Activated CD4-positive, CD25-positive, alpha-beta regulatory T cell treated with anti-CD3 and anti-CD28 coated beads, Interleukin-2, amount 50 U/mL, for 72 hours (primary cell): ENCODE measurements at regions not wholly inside any gene's neighbourhood (a gene's known extent, or its start where the extent isn't known, plus 50 kb on each side); places are given as distances from the start of the nearest gene placed in this dataset.

Source experiments
- DNase-seq: peaks from one replicate; pipeline ENCODE4 v3.0.0; 2021

GRCh38 chr9:78609450-78609849, 312.5 kb downstream of the PSAT1 start:
- no peak for DNase-seq

GRCh38 chr9:78612091-78612490, 315.2 kb downstream of the PSAT1 start:
- no peak for DNase-seq

- DNase-seq = no peak
These were observed 316.1 kb downstream of the PSAT1 start for GRCh38 chr9:78613006-78613405.

GRCh38 chr9:78614892-78615291, 318.0 kb downstream of the PSAT1 start:
- no peak for DNase-seq

- no peak for DNase-seq
These were observed 318.4 kb downstream of the PSAT1 start for GRCh38 chr9:78615372-78615771.

- DNase-seq = no peak
These were observed 321.8 kb downstream of the PSAT1 start for GRCh38 chr9:78618735-78619134.

- DNase-seq = no peak
These were observed 323.4 kb downstream of the PSAT1 start for GRCh38 chr9:78620303-78620702.

GRCh38 chr9:78620764-78621163, 323.8 kb downstream of the PSAT1 start:
- no peak for DNase-seq

- DNase-seq = no peak
These were observed 325.2 kb downstream of the PSAT1 start for GRCh38 chr9:78622126-78622525.

- DNase-seq = no peak
These were observed 330.0 kb downstream of the PSAT1 start for GRCh38 chr9:78626971-78627370.

- no peak for DNase-seq
These were observed 334.0 kb downstream of the PSAT1 start for GRCh38 chr9:78630966-78631365.

- no peak for DNase-seq
These were observed 343.8 kb downstream of the PSAT1 start for GRCh38 chr9:78640728-78641127.

GRCh38 chr9:78644359-78644758, 347.4 kb downstream of the PSAT1 start:
- no peak for DNase-seq

GRCh38 chr9:78654324-78654723, 357.4 kb downstream of the PSAT1 start:
- DNase-seq = no peak

GRCh38 chr9:78663369-78663768, 366.4 kb downstream of the PSAT1 start:
- no peak for DNase-seq

- no peak for DNase-seq
These were observed 367.4 kb downstream of the PSAT1 start for GRCh38 chr9:78664370-78664769.

GRCh38 chr9:78666818-78667414, 370.0 kb downstream of the PSAT1 start:
- DNase-seq = no peak

- DNase-seq = no peak
These were observed 371.4 kb downstream of the PSAT1 start for GRCh38 chr9:78668148-78668832.

- DNase-seq = no peak
These were observed 372.7 kb downstream of the PSAT1 start for GRCh38 chr9:78669591-78669990.

- no peak for DNase-seq
These were observed 374.9 kb downstream of the PSAT1 start for GRCh38 chr9:78671785-78672184.

GRCh38 chr9:78674874-78675273, 377.9 kb downstream of the PSAT1 start:
- no peak for DNase-seq

- no peak for DNase-seq
These were observed 379.1 kb downstream of the PSAT1 start for GRCh38 chr9:78676009-78676408.

GRCh38 chr9:78676623-78677022, 379.7 kb downstream of the PSAT1 start:
- DNase-seq = no peak

- no peak for DNase-seq
These were observed 380.4 kb downstream of the PSAT1 start for GRCh38 chr9:78677326-78677725.

- no peak for DNase-seq
These were observed 382.0 kb downstream of the PSAT1 start for GRCh38 chr9:78678877-78679276.
